HEK293T (cell line): ENCODE measurements at regions not wholly inside any gene's neighbourhood (a gene's known extent, or its start where the extent isn't known, plus 50 kb on each side); places are given as distances from the start of the nearest gene placed in this dataset.

Experiments used
- ARNT ChIP-seq: fragments of 450-650 bp; IDR thresholded peaks from 2 replicates; pipeline ENCODE4 v1.6.1; 2017; ENCODE audit warnings: mild to moderate bottlenecking
- ELF4 ChIP-seq: fragments of 450-650 bp; IDR thresholded peaks from 2 replicates; pipeline ENCODE4 v1.6.1; 2017; ENCODE audit warnings: antibody characterized with exemption
- FOXM1 ChIP-seq: fragments of 450-650 bp; IDR thresholded peaks from 2 replicates; pipeline ENCODE4 v1.6.1; 2017; ENCODE audit warnings: mild to moderate bottlenecking, borderline replicate concordance
- LEF1 ChIP-seq: fragments of 450-650 bp; IDR thresholded peaks from 2 replicates; pipeline ENCODE4 v1.6.1; 2017; ENCODE audit warnings: mild to moderate bottlenecking, borderline replicate concordance
- SP1 ChIP-seq: fragments of 450-650 bp; IDR thresholded peaks from 2 replicates; pipeline ENCODE4 v1.6.1; 2017
- ZNF384 ChIP-seq: fragments of 450-650 bp; IDR thresholded peaks from 2 replicates; pipeline ENCODE4 v1.6.1; 2016

DNA sequence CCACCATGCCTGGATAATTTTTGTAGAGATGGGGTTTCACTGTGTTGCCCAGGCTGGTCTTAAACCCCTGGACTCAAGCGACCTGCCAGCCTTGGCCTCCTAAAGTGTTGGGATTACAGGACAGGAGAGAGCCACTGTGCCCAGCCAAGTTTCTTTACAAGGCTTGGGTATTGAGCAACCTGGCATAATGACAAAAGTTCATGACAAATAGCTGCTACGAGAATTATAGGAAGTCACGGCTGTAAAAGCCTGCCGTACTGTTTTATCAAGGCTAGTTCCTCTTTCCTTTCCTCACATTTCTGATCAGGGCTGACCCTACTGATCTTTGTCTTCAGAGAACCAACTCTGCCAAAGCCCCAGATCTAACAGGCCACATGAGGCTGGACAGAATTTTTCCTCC lies 490.4 kb upstream of the SPRED2 start:
- no peak for TF ChIP-seq ARNT
- TF ChIP-seq FOXM1, result no peak
- no peak for TF ChIP-seq ZNF384
- no peak for TF ChIP-seq SP1
- no peak for TF ChIP-seq LEF1
- TF ChIP-seq ELF4, result no peak
